ENCODE measurements at regions not wholly inside any gene's neighbourhood (a gene's known extent, or its start where the extent isn't known, plus 50 kb on each side); places are given as distances from the start of the nearest gene placed in this dataset.

GRCh38 chr2:66050392-66050791 lies 384.5 kb upstream of the MEIS1 start:
- Histone ChIP-seq H3K9me3 (no peaks in the 10 kb centered on the region), H3K4me3 (ENCODE audit: low read depth in 1 of 2, low read length in 1 of 2) (no peak overlapping the region), H3K36me3 (no peaks in the 10 kb centered on the region), H3K27me3 (no peaks in the 10 kb centered on the region), H3K27ac (no peak overlapping the region), H3K4me1 (ENCODE audit: control insufficient read depth in 1 of 2, insufficient read depth in 1 of 2, low read depth in 1 of 2, low read length in 1 of 2) (no peaks in the 10 kb centered on the region)
- TF ChIP-seq, protein P1, sequence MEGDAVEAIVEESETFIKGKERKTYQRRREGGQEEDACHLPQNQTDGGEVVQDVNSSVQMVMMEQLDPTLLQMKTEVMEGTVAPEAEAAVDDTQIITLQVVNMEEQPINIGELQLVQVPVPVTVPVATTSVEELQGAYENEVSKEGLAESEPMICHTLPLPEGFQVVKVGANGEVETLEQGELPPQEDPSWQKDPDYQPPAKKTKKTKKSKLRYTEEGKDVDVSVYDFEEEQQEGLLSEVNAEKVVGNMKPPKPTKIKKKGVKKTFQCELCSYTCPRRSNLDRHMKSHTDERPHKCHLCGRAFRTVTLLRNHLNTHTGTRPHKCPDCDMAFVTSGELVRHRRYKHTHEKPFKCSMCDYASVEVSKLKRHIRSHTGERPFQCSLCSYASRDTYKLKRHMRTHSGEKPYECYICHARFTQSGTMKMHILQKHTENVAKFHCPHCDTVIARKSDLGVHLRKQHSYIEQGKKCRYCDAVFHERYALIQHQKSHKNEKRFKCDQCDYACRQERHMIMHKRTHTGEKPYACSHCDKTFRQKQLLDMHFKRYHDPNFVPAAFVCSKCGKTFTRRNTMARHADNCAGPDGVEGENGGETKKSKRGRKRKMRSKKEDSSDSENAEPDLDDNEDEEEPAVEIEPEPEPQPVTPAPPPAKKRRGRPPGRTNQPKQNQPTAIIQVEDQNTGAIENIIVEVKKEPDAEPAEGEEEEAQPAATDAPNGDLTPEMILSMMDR (IDR thresholded peaks at IDR 0.05) = no peak

GRCh38 chr2:66048667-66049066 lies 386.3 kb upstream of the MEIS1 start:
- TF ChIP-seq, protein P1 (IDR thresholded peaks at IDR 0.05) = no peak
- Histone ChIP-seq H3K4me1 (ENCODE audit: control insufficient read depth in 1 of 2, insufficient read depth in 1 of 2, low read depth in 1 of 2, low read length in 1 of 2) (no peaks in the 10 kb centered on the region), H3K27ac (no peak overlapping the region), H3K36me3 (no peaks in the 10 kb centered on the region), H3K27me3 (no peaks in the 10 kb centered on the region), H3K4me3 (ENCODE audit: low read depth in 1 of 2, low read length in 1 of 2) (no peak overlapping the region), H3K9me3 (no peaks in the 10 kb centered on the region)

- H3K9me3 ChIP-seq = no peaks in the 10 kb centered on the region
- H3K36me3 ChIP-seq = no peaks in the 10 kb centered on the region
- no peaks in the 10 kb centered on the region for H3K4me1 ChIP-seq (ENCODE audit: control insufficient read depth in 1 of 2, insufficient read depth in 1 of 2, low read depth in 1 of 2, low read length in 1 of 2)
- no peaks in the 10 kb centered on the region for H3K27me3 ChIP-seq
- no peak overlapping the region for H3K27ac ChIP-seq
- H3K4me3 ChIP-seq (ENCODE audit: low read depth in 1 of 2, low read length in 1 of 2) = no peak overlapping the region
- TF ChIP-seq, protein P1 (IDR thresholded peaks at IDR 0.05) = no peak
These were observed 392.8 kb upstream of the MEIS1 start for GRCh38 chr2:66041902-66042657.

DNA sequence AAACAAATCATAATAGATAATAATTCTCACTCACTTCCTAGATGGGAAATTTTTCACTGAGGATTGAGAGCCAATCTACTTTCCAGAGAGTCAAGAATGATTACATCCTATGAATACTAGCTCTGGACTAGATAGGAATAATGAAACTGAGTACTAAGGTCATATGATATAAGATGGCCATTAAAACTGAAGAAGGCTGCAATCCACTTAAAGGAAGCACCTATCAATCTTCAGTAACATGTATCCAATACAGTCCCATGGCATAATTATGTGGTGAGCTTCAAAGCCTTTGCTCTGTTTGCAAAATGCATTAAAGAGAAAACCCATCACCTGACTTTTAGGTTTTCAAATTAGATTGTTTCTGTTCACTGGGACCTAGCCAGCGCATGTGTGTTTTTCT lies 398.0 kb upstream of the MEIS1 start:
- H3K4me1 ChIP-seq (ENCODE audit: control insufficient read depth in 1 of 2, insufficient read depth in 1 of 2, low read depth in 1 of 2, low read length in 1 of 2) = no peaks in the 10 kb centered on the region
- no peaks in the 10 kb centered on the region for H3K9me3 ChIP-seq
- H3K27ac ChIP-seq = no peak overlapping the region
- TF ChIP-seq, protein P1 (IDR thresholded peaks at IDR 0.05) = no peak
- no peaks in the 10 kb centered on the region for H3K27me3 ChIP-seq
- no peak overlapping the region for H3K4me3 ChIP-seq (ENCODE audit: low read depth in 1 of 2, low read length in 1 of 2)
- no peaks in the 10 kb centered on the region for H3K36me3 ChIP-seq

GRCh38 chr2:66034467-66034866 lies 400.5 kb upstream of the MEIS1 start:
- H3K27me3 ChIP-seq = no peaks in the 10 kb centered on the region
- H3K36me3 ChIP-seq = no peaks in the 10 kb centered on the region
- TF ChIP-seq, protein P1 (IDR thresholded peaks at IDR 0.05) = no peak
- no peaks in the 10 kb centered on the region for H3K9me3 ChIP-seq
- no peaks in the 10 kb centered on the region for H3K4me1 ChIP-seq (ENCODE audit: control insufficient read depth in 1 of 2, insufficient read depth in 1 of 2, low read depth in 1 of 2, low read length in 1 of 2)
- H3K27ac ChIP-seq = no peak overlapping the region
- H3K4me3 ChIP-seq (ENCODE audit: low read depth in 1 of 2, low read length in 1 of 2) = no peak overlapping the region
